Activated T-helper 1 cell treated with Interleukin-2 at 50 U/mL for 16 hours (primary cell): ENCODE measurements at regions not wholly inside any gene's neighbourhood (a gene's known extent, or its start where the extent isn't known, plus 50 kb on each side); places are given as distances from the start of the nearest gene placed in this dataset.

ENCODE experiments used
- DNase-seq: peaks from one replicate; pipeline ENCODE4 v3.0.0-alpha.2; 2020; ENCODE audit warnings: low read depth

DNA sequence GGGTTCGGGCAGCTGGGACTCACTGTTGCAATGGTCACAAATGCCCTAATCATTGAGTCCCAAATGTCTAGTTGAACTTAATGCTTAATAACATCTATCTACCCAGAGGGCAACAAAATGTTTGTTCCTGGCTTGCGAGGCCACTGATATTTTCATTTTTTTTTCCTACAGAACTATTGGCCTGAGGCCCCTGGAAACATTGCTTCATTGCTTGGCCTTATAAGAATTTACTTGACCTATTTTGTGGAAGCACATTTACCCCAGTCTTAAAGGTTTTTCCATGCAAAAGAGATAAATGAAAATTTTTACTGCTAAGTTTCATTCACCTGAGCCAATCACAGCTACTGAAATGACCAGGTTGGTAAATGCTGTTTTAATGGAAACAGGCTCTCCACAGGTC, 133.1 kb upstream of the RIPOR2 start:
- no peak for DNase-seq

DNA sequence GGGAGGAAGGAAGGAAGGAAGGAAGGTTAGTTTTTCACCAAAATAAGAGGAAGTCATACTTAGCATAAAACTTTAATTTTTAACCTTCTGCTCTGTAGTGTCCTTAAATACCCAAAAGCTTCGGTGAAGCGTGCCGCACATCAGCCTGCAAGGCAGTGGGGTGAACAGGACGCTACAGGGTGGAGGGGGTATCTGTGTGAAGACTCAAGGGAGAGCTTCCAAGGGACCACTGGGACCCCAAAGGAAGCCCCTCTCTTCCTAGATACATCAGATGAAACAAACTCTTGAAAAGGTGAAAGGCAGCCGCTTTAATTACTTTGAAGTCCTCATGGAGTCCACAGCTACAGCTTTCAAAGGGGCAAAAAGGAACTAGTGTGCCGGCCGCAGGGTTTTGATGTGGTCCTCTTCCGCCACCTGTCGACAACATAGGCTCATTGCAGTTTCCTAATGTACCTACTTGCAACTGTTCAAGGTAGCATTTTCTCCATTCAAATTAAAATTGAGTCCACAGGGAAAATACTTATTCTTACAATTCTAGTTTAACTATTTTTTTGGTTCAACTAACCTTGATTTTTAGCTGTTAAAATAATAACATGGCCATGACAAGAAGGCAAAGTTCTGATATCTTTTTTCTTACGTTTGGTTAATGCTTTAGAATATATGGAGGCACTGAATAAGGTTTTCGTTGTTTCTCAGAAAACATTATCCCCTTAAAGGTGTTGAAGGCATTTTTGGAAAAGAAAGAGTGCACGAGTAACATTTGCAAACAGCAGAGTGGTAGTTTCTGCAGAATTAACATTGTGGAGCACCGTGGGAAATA, 135.0 kb upstream of the RIPOR2 start:
- DNase-seq: peak; percentile 65

DNA sequence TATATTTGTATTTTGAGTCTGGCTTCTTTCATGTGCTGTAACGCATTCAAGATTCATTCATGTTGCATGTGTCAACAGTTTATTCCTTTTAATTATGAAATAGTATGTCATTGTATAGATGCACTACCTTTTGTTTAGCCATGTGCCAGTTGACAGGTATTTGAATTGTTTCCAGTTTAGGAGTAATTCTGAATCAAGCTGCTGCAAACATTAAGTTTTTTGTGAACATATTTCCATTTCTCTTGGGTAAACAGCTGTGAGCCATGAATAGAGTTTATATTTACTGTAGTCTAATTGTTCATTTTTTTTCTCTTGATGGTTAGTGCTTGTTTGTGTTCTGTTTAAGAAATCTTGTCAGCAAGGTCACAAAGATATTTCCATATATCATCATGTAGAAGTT, 142.4 kb upstream of the RIPOR2 start:
- DNase-seq: no peak

DNA sequence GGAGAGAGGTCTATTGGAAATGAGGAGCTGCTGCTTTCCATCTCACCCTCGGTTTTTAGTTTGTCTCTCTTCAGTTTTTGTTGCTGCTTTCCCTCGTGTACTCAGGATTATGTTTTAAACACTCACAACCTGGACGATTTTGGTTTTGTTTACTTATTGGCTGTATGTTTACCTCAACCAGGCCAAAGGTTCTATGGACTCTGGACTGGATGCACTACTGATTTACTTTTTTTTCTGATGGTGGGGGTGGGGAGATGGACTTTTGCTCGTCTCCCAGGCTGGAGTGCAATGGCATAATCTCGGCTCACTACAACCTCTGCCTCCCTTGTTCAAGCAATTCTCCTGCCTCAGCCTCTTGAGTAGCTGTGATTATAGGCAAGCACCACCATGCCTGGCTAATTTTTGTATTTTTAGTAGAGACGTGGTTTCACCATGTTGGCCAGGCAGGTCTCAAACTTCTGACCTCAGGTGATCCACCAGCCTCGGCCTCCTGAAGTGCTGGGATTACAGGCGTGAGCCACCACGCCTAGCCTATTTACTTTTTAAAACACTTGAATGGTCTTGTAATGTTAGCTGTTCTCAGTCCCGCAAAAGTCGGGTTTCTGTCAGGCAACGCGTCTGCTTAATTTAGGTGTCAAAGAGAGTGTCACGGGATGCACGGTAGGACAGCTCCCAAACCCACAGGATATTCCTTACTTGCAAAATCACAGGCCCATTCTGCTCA, 148.2 kb upstream of the RIPOR2 start:
- DNase-seq: no peak

- DNase-seq: no peak
Observed at GRCh38 chr6:25084508-25084833, 148.7 kb upstream of the RIPOR2 start.

DNA sequence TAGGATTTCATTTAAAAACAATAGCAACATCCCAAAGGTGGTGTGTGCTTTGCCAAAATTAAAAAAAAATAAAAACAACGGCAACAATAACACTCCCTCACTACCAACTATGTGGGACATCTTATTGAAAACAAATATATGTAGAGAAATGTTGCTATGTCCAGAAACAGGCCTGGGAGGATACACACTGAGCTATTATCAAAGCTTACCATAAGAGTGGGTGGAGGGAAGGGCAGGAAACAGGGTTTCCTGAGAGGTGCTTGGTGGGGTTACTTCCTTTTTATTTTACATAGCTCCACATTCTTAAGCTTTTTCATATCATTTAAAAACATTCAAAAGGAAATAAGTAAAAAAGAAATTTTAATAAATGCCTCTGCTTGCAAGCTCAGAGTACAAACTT, 150.0 kb upstream of the RIPOR2 start:
- no peak for DNase-seq

- no peak for DNase-seq
Observed at GRCh38 chr6:25086500-25087091, 150.8 kb upstream of the RIPOR2 start.

DNA sequence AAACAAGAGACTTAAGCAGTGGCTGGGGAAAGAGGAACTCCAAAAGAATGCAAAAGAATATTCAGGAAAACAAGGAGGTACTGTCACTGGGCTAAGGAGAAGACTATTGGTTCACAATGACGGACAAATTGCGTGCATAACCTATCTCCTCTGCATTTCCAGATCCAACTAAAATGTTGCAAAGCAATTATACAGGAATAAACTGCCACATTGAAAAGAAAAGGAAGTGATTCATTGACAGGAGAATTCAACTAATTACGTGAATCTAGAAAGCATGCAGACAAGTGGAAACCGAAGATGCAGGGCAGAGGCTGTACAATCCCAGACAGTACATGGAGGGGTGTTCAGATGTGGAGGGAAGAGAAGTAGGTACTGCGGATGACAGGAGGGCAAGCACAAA, 152.8 kb upstream of the RIPOR2 start:
- no peak for DNase-seq

- no peak for DNase-seq
Observed at GRCh38 chr6:25089442-25089841, 153.7 kb upstream of the RIPOR2 start.

GRCh38 chr6:25094726-25095125, 159.0 kb upstream of the RIPOR2 start:
- DNase-seq: no peak

DNA sequence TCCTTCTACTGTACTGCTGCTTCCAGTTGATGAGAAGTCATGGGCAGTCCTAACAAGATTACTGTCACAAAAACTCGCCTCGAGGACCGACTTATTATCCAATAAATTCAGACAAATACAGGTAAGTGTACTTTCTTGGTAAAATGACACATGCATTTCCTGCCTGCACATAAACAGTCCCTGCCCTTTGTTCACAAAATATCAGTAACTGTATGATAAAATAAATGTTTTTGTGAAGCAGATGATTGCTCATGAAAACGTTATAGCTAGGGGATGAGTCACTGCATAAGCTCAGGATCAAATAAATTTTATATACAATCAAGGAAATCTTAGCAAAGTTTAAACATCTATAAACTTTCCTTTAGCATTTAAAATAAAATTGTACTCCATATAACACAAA, 164.5 kb upstream of the RIPOR2 start:
- DNase-seq: no peak

- no peak for DNase-seq
Observed at GRCh38 chr6:25103603-25104002, 167.8 kb upstream of the RIPOR2 start.

GRCh38 chr6:25105070-25105925, 169.5 kb upstream of the RIPOR2 start:
- no peak for DNase-seq

DNA sequence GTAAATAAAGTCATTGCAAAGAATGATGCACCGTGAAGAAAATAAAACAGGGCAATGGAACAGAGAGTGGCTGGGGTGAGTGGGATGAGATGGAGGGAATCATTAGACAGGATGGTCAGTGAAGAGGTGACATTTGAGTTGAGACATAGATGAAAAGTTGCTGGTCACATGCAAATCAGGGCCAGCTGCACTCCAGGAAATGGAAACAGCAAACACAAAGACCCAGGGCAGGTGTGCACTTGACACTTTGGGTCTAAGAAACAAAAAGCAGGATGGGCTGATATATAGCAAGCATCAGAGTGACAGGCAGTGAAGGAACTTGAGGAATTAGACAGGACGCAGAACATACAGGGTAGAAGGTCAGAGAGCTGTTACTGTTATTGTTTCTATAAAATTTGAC, 171.5 kb upstream of the RIPOR2 start:
- no peak for DNase-seq

DNA sequence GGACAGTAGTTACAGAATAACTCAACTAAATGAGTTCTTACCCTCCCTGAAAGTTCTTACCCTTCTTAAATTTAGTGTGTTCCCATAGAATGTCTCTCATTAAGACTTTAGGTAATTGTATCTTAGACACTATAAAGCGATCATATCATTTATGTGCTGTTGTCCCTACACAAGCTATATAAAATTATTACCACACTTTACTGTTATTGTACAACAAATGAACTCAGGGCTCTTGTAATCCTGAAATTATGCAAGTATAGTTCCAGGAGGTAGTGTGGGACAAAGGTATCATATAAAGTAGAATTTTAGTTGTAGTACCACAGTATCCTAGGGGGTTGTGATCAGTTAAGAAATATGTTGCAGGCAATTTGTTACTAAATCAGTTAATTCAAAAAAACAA, 167.4 kb upstream of the CARMIL1 start:
- no peak for DNase-seq

DNA sequence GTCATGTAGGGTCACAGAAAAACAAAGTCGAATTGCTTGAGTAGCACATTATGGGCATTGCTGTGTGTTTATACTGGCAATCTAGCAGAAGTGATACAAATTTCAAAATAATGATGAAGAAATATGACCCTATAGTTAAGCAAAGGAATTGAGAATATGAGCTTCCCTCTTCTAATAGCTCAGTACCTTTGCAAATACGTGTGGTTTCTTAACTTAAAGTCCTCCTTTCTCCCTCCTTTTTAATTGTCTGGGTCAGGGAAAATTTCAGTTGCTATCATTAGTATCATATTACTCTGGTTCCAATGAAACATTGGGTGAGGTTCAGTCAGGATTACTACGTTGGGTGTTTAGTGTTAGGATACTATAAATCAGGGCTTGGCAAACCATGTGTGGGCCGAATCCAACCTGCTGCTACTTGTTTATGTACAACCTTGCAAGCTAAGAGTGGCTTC, 166.8 kb upstream of the CARMIL1 start:
- DNase-seq: no peak

DNA sequence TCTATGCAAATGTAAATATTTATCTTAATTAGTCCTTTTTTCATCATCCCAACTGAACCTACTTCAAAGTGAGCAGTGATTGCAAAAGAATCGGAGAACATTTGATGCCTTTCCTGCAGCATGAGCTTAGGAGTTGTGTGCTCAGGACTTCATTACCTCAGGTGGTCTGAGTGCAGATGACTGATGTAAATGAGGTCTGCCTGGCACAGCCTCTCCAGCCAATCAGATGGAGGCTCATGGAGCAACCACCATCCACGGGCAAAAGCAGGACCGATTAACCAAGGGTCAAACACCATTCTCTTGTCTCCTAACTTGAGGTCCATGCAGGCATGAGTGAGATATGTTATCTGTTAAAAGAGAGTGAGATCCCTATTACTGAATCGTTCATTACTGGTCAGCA, 165.7 kb upstream of the CARMIL1 start:
- DNase-seq: no peak

GRCh38 chr6:25118038-25118437, 161.1 kb upstream of the CARMIL1 start:
- no peak for DNase-seq

GRCh38 chr6:25121186-25121585, 158.0 kb upstream of the CARMIL1 start:
- DNase-seq: no peak

- DNase-seq: no peak
Observed at GRCh38 chr6:25122001-25122400, 157.2 kb upstream of the CARMIL1 start.

GRCh38 chr6:25122622-25123237, 156.4 kb upstream of the CARMIL1 start:
- no peak for DNase-seq

- DNase-seq: no peak
Observed at GRCh38 chr6:25124216-25124715, 154.9 kb upstream of the CARMIL1 start.
